PC-3 (cell line): ENCODE measurements at regions not wholly inside any gene's neighbourhood (a gene's known extent, or its start where the extent isn't known, plus 50 kb on each side); places are given as distances from the start of the nearest gene placed in this dataset.

Experiments used
- ATAC-seq: fragments of 200-7000 bp; cut with Tn5 transposase; 2 replicates; pipeline ENCODE4 v1.9.1; 2020; ENCODE audit warnings: mild to moderate bottlenecking, moderate library complexity
- BruUV-seq: library from RNA; stranded (reverse); fragments of 400-500 nt; replicated peaks from 2 replicates; lab custom pipeline; 2021; lab: Mats Ljungman, UMichigan
- CTCF ChIA-PET: fragments of 300-600 bp; sonication (Branson Sonifier 250); formaldehyde crosslinking; loops from one replicate; lab custom pipeline; 2022; ENCODE audit warnings: antibody characterized with exemption; lab: Charles Lee
- POLR2A ChIA-PET: fragments of 300-600 bp; sonication (Branson Sonifier 250); formaldehyde crosslinking; loops from one replicate; lab custom pipeline; 2022; ENCODE audit warnings: antibody characterized with exemption; ENCODE audit not compliant: unreplicated experiment; lab: Charles Lee
- DNase-seq: peaks from one replicate; pipeline ENCODE4 v3.0.0-alpha.2; 2015
- H2AFZ ChIP-seq: fragments of 300-600 bp; sonication (generic); 2 replicates; pipeline ENCODE4 v1.6.0; 2016; ENCODE audit warnings: antibody characterized with exemption, low read length
- H3F3A ChIP-seq: fragments of 300-600 bp; sonication (generic); one replicate; pipeline ENCODE4 v1.6.0; 2017; ENCODE audit warnings: antibody characterized with exemption, low read length, control low read depth, mild to moderate bottlenecking; ENCODE audit not compliant: unreplicated experiment
- H3K27ac ChIP-seq: fragments of 300-600 bp; sonication (generic); 2 replicates; pipeline ENCODE4 v1.5.1; 2016; ENCODE audit warnings: mild to moderate bottlenecking, low read length
- H3K27me3 ChIP-seq: fragments of 300-600 bp; sonication (generic); 2 replicates; pipeline ENCODE4 v1.6.1; 2016; ENCODE audit warnings: low read length, mixed read lengths
- H3K36me3 ChIP-seq: fragments of 300-600 bp; sonication (generic); 2 replicates; pipeline ENCODE4 v1.6.1; 2016; ENCODE audit warnings: low read depth, mixed run types, low read length, mixed read lengths
- H3K4me1 ChIP-seq: fragments of 300-600 bp; sonication (generic); 2 replicates; pipeline ENCODE4 v1.5.1; 2016; ENCODE audit warnings: low read length; ENCODE audit not compliant: insufficient read depth
- H3K4me2 ChIP-seq: fragments of 300-600 bp; sonication (generic); 2 replicates; pipeline ENCODE4 v1.6.0; 2016; ENCODE audit warnings: low read length
- H3K4me3 ChIP-seq: fragments of 300-600 bp; sonication (generic); 2 replicates; pipeline ENCODE4 v1.5.1; 2016; ENCODE audit warnings: mild to moderate bottlenecking, low read length, mixed read lengths
- H3K79me2 ChIP-seq: fragments of 300-600 bp; sonication (generic); 2 replicates; pipeline ENCODE4 v1.6.1; 2017; ENCODE audit warnings: low read length, mixed read lengths
- H3K9ac ChIP-seq: fragments of 300-600 bp; sonication (generic); 2 replicates; pipeline ENCODE4 v1.6.0; 2016; ENCODE audit warnings: mild to moderate bottlenecking, low read length
- H3K9me2 ChIP-seq: fragments of 300-600 bp; sonication (generic); replicated peaks from 2 replicates; pipeline ENCODE4 v1.6.1; 2016; ENCODE audit warnings: mixed run types, low read length, mixed read lengths
- H3K9me3 ChIP-seq: fragments of 300-600 bp; sonication (generic); 2 replicates; pipeline ENCODE4 v1.6.1; 2016; ENCODE audit warnings: low read length, mixed read lengths
- H4K20me1 ChIP-seq: fragments of 300-600 bp; sonication (generic); 2 replicates; pipeline ENCODE4 v1.6.1; 2016; ENCODE audit warnings: low read length, mixed read lengths
- EZH2 ChIP-seq: fragments of 300-600 bp; sonication (generic); IDR thresholded peaks from one replicate; pipeline ENCODE4 v1.6.1; 2017; ENCODE audit warnings: antibody characterized with exemption, mild to moderate bottlenecking, low read length; ENCODE audit not compliant: unreplicated experiment
- EZH2phosphoT487 ChIP-seq: fragments of 300-600 bp; sonication (generic); IDR thresholded peaks from 2 replicates; pipeline ENCODE4 v1.6.1; 2018; ENCODE audit warnings: mild to moderate bottlenecking, antibody characterized with exemption, low read length, borderline replicate concordance
- intact Hi-C: fragments of 100-400 bp; cut with micrococcal nuclease; formaldehyde crosslinking; loops from 2 replicates; pipeline ENCODE4 v1.9.0; 2023
- TF ChIP-seq, protein P1 (sequence below): fragments of 300-600 bp; sonication (generic); conservative IDR thresholded peaks from 2 replicates; pipeline ENCODE4 v1.5.1; 2017; ENCODE audit warnings: antibody characterized with exemption, low read depth, mild to moderate bottlenecking, low read length

DNA sequence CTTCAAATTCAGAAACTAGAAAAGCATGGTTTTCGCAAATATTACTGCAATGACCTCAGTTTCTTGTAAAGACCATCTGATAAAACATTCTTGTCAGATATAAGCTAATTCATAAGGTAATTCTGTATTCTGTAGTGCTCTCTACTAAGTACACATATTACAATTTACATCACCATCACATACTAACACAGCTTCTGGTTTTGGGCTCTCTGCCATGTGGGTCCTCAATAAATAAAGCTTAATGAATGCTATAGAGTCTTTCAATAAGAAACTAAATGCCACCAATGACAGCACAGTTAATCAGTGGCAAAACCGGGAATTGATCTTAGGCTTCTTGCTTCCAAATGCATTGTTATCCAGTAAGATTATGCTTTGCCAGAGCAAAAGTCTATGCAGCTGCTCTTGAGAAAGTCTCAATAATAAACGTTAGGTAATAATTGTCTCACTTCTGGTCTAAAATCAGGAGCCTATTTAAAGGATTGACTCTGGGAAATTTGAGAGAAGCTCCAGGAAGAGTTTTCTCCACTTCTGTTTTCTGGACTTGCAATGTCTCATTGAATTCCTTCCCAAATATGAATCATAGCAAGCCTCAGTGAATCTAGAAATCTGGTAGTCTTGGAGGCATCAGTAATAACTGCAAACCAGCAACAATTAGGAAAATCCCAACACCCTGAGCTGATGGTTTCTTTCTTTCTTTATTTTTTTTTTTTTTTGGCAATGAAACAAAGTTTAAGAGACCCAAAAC is 67.9 kb upstream of the RAPGEF4 start:
- TF ChIP-seq EZH2: no peak
- Histone ChIP-seq H3K36me3 (peaks cover 3% of the 10 kb centered on the region; the same call in 1 of the 2 replicates), H3K4me1 (peaks cover 18% of the 10 kb centered on the region), H3K27me3 (no peaks in the 10 kb centered on the region), H4K20me1 (no peaks in the 10 kb centered on the region), H3K4me3 (no peak overlapping the region), H3F3A (peaks cover 5% of the 10 kb centered on the region), H3K4me2 (no peak overlapping the region), H3K27ac (no peak overlapping the region), H3K9me2 (no peaks in the 10 kb centered on the region), H3K79me2 (no peaks in the 10 kb centered on the region), H2AFZ (no peak overlapping the region), H3K9ac (no peak overlapping the region), H3K9me3 (no peaks in the 10 kb centered on the region)
- ChIA-PET POLR2A (no interaction called here), CTCF (no interaction called here)
- DNase-seq (no peak), ATAC-seq (no peak)
- BruUV-seq: no TSS peak
- intact Hi-C loops: no loop called here

DNA sequence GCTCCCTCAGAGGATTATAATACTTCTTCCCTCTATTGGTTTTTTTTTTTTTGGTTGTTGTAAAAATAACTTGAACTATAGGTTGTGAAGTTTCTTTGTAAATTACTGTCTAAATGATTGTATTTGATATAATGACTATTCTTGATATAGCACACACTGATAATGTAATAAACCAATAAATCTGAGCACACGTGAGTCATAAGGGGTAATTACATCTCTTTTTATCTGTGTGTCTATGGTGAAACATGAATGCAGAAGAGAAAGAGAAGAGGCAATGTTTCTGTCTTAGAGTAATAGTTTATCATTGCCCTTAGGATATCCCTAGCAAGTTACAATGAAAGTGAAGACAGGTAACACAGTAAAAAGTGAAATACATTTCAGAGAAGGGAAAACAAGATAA is 64.1 kb upstream of the RAPGEF4 start:
- Histone ChIP-seq H3K4me2 (peak overlapping the region; percentile 58), H2AFZ (peak overlapping the region; percentile 2), H3K79me2 (no peaks in the 10 kb centered on the region), H3K9me2 (no peaks in the 10 kb centered on the region), H3K4me1 (peaks cover 28% of the 10 kb centered on the region), H3F3A (peaks cover 8% of the 10 kb centered on the region), H3K36me3 (no peaks in the 10 kb centered on the region), H3K27ac (peak overlapping the region; percentile 93), H3K9me3 (no peaks in the 10 kb centered on the region), H4K20me1 (no peaks in the 10 kb centered on the region), H3K9ac (peak overlapping the region; percentile 52), H3K27me3 (no peaks in the 10 kb centered on the region), H3K4me3 (no peak overlapping the region)
- ATAC-seq (peak; percentile 17), DNase-seq (peak; percentile 22)
- POLR2A ChIA-PET: interaction anchor here (0.6 kb wide), 1 partner anchor 1922 kb away, joined by 3 read pairs; no protein-coding TSS in a partner anchor
- no peak for TF ChIP-seq EZH2phosphoT487
- no peak for TF ChIP-seq EZH2
- TF ChIP-seq, protein P1, sequence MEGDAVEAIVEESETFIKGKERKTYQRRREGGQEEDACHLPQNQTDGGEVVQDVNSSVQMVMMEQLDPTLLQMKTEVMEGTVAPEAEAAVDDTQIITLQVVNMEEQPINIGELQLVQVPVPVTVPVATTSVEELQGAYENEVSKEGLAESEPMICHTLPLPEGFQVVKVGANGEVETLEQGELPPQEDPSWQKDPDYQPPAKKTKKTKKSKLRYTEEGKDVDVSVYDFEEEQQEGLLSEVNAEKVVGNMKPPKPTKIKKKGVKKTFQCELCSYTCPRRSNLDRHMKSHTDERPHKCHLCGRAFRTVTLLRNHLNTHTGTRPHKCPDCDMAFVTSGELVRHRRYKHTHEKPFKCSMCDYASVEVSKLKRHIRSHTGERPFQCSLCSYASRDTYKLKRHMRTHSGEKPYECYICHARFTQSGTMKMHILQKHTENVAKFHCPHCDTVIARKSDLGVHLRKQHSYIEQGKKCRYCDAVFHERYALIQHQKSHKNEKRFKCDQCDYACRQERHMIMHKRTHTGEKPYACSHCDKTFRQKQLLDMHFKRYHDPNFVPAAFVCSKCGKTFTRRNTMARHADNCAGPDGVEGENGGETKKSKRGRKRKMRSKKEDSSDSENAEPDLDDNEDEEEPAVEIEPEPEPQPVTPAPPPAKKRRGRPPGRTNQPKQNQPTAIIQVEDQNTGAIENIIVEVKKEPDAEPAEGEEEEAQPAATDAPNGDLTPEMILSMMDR: no peak
- no TSS peak for BruUV-seq
- CTCF ChIA-PET: interaction anchor here (0.8 kb wide), 1 partner anchor 26 kb away, joined by 3 read pairs; no protein-coding TSS in a partner anchor
- intact Hi-C loops: no loop called here

DNA sequence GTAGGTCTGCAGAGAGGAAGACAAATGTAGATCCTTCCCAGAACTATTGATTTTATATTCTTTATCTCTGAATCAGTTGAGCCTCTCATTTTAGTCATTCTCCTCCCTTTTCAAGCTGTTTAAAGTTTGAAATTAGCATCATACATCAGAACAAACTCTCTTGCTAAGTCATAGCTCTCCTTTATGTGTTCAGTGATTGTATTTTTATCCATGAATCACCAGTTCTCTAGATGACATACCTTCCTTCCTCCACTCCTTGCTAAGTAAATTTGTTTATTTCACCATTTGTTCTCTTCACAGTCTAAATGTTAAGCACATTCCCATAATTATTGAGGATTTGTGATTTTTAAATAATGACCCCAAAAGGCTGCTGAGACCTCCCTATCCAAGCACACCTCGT is 63.5 kb upstream of the RAPGEF4 start:
- TF ChIP-seq EZH2phosphoT487 (no peak), EZH2 (no peak)
- TF ChIP-seq, protein P1: no peak
- H3F3A ChIP-seq: peaks cover 8% of the 10 kb centered on the region
- peak overlapping the region; percentile 93 for H3K27ac ChIP-seq
- no peaks in the 10 kb centered on the region for H3K79me2 ChIP-seq
- no peak overlapping the region for H3K4me3 ChIP-seq
- ChIA-PET CTCF (interaction anchor here (0.6 to 0.8 kb wide), 2 partner anchors 26 to 189 kb away, joined by 3 read pairs; no protein-coding TSS in a partner anchor), POLR2A (interaction anchor here (0.6 kb wide), 1 partner anchor 1921 kb away, joined by 3 read pairs; no protein-coding TSS in a partner anchor)
- peak overlapping the region; percentile 64 for H3K9ac ChIP-seq
- no peaks in the 10 kb centered on the region for H3K9me2 ChIP-seq
- peak overlapping the region; percentile 2; the same call in 1 of the 2 replicates for H2AFZ ChIP-seq
- H3K27me3 ChIP-seq: no peaks in the 10 kb centered on the region
- no peaks in the 10 kb centered on the region for H3K9me3 ChIP-seq
- DNase-seq: peak; percentile 69
- ATAC-seq: peak; percentile 91
- no TSS peak for BruUV-seq
- no peaks in the 10 kb centered on the region for H3K36me3 ChIP-seq
- intact Hi-C loops: loop anchor here (2.0 kb wide), 1 partner anchor 27 kb away; no protein-coding TSS in a partner anchor
- H4K20me1 ChIP-seq: no peaks in the 10 kb centered on the region
- peaks cover 31% of the 10 kb centered on the region for H3K4me1 ChIP-seq
- peak overlapping the region; percentile 58 for H3K4me2 ChIP-seq
